Panc1 (cell line): ENCODE measurements at regions not wholly inside any gene's neighbourhood (a gene's known extent, or its start where the extent isn't known, plus 50 kb on each side); places are given as distances from the start of the nearest gene placed in this dataset.

Experiments
- ATAC-seq: fragments of 200-7000 bp; cut with Tn5 transposase; 2 replicates; pipeline ENCODE4 v1.9.1; 2020; ENCODE audit warnings: mild to moderate bottlenecking, moderate library complexity
- BruUV-seq: library from RNA; stranded (reverse); fragments of 400-500 nt; replicated peaks from 2 replicates; lab custom pipeline; 2021; lab: Mats Ljungman, UMichigan
- CTCF ChIA-PET: fragments of 300-600 bp; sonication (Branson Sonifier 250); formaldehyde crosslinking; loops from one replicate; lab custom pipeline; 2022; ENCODE audit warnings: antibody characterized with exemption; lab: Charles Lee
- POLR2A ChIA-PET: fragments of 300-600 bp; sonication (Branson Sonifier 250); formaldehyde crosslinking; loops from one replicate; lab custom pipeline; 2022; ENCODE audit warnings: antibody characterized with exemption; lab: Charles Lee
- DNase-seq: peaks from one replicate; pipeline ENCODE4 v3.0.0-alpha.2; 2010; ENCODE audit warnings: low read depth, low spot score
- H3K27ac ChIP-seq: 2 replicates; pipeline ENCODE4 v1.5.1; 2011; ENCODE audit warnings: mild to moderate bottlenecking, low read length, inconsistent platforms
- H3K27me3 ChIP-seq: fragments of 200-500 bp; sonication (Bioruptor generic); 2 replicates; pipeline ENCODE4 v1.6.0; 2014; ENCODE audit warnings: low read length, inconsistent platforms; ENCODE audit not compliant: control insufficient read depth, insufficient read depth
- H3K36me3 ChIP-seq: fragments of 200-500 bp; sonication (Bioruptor generic); 2 replicates; pipeline ENCODE4 v1.5.1; 2014; ENCODE audit warnings: inconsistent platforms, mild to moderate bottlenecking, low read length, moderate library complexity; ENCODE audit not compliant: control insufficient read depth, insufficient read depth
- H3K4me1 ChIP-seq: 2 replicates; pipeline ENCODE4 v1.5.1; 2011; ENCODE audit warnings: inconsistent platforms, mild to moderate bottlenecking, low read length, moderate library complexity; ENCODE audit not compliant: control insufficient read depth, insufficient read depth
- H3K4me3 ChIP-seq, 2 experiments: 2 replicates each; pipeline ENCODE4 v1.5.1; 2011 to 2012; ENCODE audit warnings: low read depth in 2 of 2, low read length in 2 of 2, mild to moderate bottlenecking in 2 of 2, inconsistent platforms in 1 of 2, moderate library complexity in 1 of 2
- H3K9me3 ChIP-seq: fragments of 200-500 bp; sonication (Bioruptor generic); 2 replicates; pipeline ENCODE4 v1.5.1; 2014; ENCODE audit warnings: low read depth, mild to moderate bottlenecking, inconsistent platforms, low read length, moderate library complexity; ENCODE audit not compliant: control insufficient read depth, insufficient read depth
- POLR2AphosphoS5 ChIP-seq: IDR thresholded peaks from 2 replicates; pipeline ENCODE4 v1.6.1; 2012; ENCODE audit warnings: mild to moderate bottlenecking, low read depth, low read length, moderate library complexity
- SIN3A ChIP-seq: IDR thresholded peaks from 2 replicates; pipeline ENCODE4 v1.6.1; 2012; ENCODE audit warnings: low read depth, mild to moderate bottlenecking, low read length, moderate library complexity, borderline replicate concordance; ENCODE audit not compliant: insufficient read depth
- TCF7L2 ChIP-seq: IDR thresholded peaks from 2 replicates; pipeline ENCODE4 v1.6.1; 2011; ENCODE audit warnings: mild to moderate bottlenecking, low read depth, low read length, inconsistent platforms
- in situ Hi-C: cut with HindIII; loops from 2 replicates; pipeline ENCODE4 v1.10.0; 2016; ENCODE audit warnings: low sequenced_read_pairs, low pct_unique_long_range_greater_than_20kb
- intact Hi-C: fragments of 100-400 bp; cut with micrococcal nuclease; formaldehyde crosslinking; loops from one replicate; pipeline ENCODE4 v1.10.0; 2022; ENCODE audit not compliant: unreplicated experiment
- TF ChIP-seq, protein P1 (sequence below), 2 experiments: IDR thresholded peaks; 2 replicates each; pipeline ENCODE4 v1.6.1; 2011 to 2012; ENCODE audit warnings: low read depth in 2 of 2, control low read depth in 1 of 2, low read length in 1 of 2, mild to moderate bottlenecking in 1 of 2, moderate library complexity in 1 of 2; ENCODE audit not compliant: insufficient read depth in 1 of 2
- TF ChIP-seq, protein P2 (sequence below): fragments of 450-650 bp; IDR thresholded peaks from 2 replicates; pipeline ENCODE4 v1.5.1; 2017; ENCODE audit warnings: mild to moderate bottlenecking

DNA sequence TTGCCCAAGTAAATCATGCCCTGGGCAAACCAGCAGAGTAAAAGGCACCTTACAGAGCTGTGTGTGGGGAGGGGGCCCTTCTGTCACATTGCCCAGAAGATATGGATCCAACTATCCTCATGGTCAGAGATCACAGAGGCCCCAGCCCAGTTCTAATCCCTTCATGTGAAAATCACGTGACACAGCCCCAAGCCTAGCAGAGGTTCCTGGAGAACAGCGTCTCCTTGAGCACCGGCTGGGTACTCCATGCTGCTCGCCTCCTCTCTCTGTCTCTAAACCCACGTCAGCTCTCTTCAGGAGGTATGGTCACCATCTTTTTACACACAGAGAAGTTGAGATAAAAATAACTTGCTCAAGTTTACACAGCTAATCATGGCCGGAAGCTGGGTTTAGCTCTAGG is 230.2 kb downstream of the ANKRD60 start:
- no peak for ATAC-seq
- intact Hi-C loops = no loop called here

DNA sequence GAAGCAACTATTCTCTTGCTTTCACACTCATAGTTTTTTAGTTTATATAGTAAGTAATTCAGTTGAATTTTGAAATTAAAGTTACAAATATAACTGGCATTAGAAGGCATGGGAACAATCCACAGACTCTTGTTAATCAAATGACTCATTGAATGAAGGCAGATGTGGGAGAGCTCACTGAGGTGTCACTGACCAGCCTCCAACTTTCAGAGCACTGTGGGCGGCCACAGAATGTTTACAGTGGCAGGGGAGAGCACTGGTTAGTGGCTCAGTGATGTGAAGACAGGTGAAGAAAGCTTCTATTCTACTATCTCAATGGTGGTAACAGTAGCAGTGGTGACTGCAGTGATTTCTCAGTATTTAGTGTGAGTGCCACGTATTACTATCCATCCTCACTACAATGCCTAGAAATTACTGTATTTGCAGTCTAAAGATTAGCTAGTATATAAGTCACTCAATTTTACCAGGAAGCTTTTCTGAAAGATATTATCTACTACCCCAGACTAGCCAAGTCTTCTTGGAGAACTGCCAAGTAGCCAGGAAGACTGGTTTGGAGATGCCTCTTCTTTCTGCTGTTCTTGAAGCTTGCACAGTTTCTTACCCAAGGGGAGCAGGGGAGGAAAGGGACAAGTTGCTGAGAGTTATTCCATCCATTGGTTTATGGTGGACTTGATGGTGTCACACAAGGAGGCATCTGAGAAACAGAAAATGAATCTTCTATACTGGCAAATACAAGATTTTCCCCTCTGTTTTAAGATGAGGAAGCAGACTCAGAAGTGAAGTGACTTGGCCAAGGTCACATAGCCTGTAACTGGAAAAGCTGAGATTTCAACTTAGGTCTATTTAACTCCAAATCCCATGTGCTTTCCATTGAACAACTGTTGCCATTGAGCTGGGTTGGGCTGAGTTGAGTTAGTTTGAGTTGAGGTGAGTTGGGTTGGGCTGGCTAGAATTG is 231.2 kb downstream of the ANKRD60 start:
- POLR2A ChIA-PET = interaction anchor here (0.6 kb wide), 1 partner anchor 314 kb away, joined by 3 read pairs; no protein-coding TSS in a partner anchor
- Histone ChIP-seq H3K9me3 (no peaks in the 10 kb centered on the region), H3K27ac (no peak overlapping the region; the same call in 1 of the 2 replicates), H3K27me3 (no peaks in the 10 kb centered on the region), H3K4me3 (no peak overlapping the region), H3K36me3 (no peaks in the 10 kb centered on the region), H3K4me1 (0 out of 2 replicates have a peak, but pooled peaks cover 6% of the 10 kb centered on the region)
- intact Hi-C loops (no loop called here), in situ Hi-C loops (no loop called here)
- TF ChIP-seq, protein P1, sequence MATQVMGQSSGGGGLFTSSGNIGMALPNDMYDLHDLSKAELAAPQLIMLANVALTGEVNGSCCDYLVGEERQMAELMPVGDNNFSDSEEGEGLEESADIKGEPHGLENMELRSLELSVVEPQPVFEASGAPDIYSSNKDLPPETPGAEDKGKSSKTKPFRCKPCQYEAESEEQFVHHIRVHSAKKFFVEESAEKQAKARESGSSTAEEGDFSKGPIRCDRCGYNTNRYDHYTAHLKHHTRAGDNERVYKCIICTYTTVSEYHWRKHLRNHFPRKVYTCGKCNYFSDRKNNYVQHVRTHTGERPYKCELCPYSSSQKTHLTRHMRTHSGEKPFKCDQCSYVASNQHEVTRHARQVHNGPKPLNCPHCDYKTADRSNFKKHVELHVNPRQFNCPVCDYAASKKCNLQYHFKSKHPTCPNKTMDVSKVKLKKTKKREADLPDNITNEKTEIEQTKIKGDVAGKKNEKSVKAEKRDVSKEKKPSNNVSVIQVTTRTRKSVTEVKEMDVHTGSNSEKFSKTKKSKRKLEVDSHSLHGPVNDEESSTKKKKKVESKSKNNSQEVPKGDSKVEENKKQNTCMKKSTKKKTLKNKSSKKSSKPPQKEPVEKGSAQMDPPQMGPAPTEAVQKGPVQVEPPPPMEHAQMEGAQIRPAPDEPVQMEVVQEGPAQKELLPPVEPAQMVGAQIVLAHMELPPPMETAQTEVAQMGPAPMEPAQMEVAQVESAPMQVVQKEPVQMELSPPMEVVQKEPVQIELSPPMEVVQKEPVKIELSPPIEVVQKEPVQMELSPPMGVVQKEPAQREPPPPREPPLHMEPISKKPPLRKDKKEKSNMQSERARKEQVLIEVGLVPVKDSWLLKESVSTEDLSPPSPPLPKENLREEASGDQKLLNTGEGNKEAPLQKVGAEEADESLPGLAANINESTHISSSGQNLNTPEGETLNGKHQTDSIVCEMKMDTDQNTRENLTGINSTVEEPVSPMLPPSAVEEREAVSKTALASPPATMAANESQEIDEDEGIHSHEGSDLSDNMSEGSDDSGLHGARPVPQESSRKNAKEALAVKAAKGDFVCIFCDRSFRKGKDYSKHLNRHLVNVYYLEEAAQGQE (IDR thresholded peaks at IDR 0.05; ENCODE audit: insufficient read depth in 1 of 2, low read depth in 2 of 2, low read length in 1 of 2) = no peak
- TF ChIP-seq SIN3A (no peak), TCF7L2 (no peak)
- TF ChIP-seq, protein P2, sequence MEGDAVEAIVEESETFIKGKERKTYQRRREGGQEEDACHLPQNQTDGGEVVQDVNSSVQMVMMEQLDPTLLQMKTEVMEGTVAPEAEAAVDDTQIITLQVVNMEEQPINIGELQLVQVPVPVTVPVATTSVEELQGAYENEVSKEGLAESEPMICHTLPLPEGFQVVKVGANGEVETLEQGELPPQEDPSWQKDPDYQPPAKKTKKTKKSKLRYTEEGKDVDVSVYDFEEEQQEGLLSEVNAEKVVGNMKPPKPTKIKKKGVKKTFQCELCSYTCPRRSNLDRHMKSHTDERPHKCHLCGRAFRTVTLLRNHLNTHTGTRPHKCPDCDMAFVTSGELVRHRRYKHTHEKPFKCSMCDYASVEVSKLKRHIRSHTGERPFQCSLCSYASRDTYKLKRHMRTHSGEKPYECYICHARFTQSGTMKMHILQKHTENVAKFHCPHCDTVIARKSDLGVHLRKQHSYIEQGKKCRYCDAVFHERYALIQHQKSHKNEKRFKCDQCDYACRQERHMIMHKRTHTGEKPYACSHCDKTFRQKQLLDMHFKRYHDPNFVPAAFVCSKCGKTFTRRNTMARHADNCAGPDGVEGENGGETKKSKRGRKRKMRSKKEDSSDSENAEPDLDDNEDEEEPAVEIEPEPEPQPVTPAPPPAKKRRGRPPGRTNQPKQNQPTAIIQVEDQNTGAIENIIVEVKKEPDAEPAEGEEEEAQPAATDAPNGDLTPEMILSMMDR = no peak
- CTCF ChIA-PET = no interaction called here
- BruUV-seq = no TSS peak
- no peak for ATAC-seq
- DNase-seq = no peak

More for the DNA sequence above, 230.2 kb downstream of the ANKRD60 start:
- H3K4me1 ChIP-seq = 0 out of 2 replicates have a peak, but pooled peaks cover 3% of the 10 kb centered on the region
- in situ Hi-C loops = no loop called here
- TF ChIP-seq TCF7L2 = no peak
- no peak for TF ChIP-seq SIN3A
- TF ChIP-seq, protein P2 = no peak
- TF ChIP-seq POLR2AphosphoS5 = no peak
- TF ChIP-seq, protein P1 (IDR thresholded peaks at IDR 0.05; ENCODE audit: insufficient read depth in 1 of 2, low read depth in 2 of 2, low read length in 1 of 2) = no peak
- no peak for DNase-seq
- 0 out of 2 replicates have a peak overlapping the region, but pooled peaks have one; percentile 10 for H3K27ac ChIP-seq
- CTCF ChIA-PET = no interaction called here
- H3K4me3 ChIP-seq = no peak overlapping the region
- no peaks in the 10 kb centered on the region for H3K36me3 ChIP-seq
- POLR2A ChIA-PET = interaction anchor here (0.6 kb wide), 1 partner anchor 315 kb away, joined by 3 read pairs; no protein-coding TSS in a partner anchor
- BruUV-seq = no TSS peak
- no peaks in the 10 kb centered on the region for H3K9me3 ChIP-seq
- H3K27me3 ChIP-seq = no peaks in the 10 kb centered on the region
